Stomach (tissue), 4 donors: ENCODE measurements at regions not wholly inside any gene's neighbourhood (a gene's known extent, or its start where the extent isn't known, plus 50 kb on each side); places are given as distances from the start of the nearest gene placed in this dataset.

Source experiments
- POLR2AphosphoS5 ChIP-seq, 3 donors: sonication (generic); formaldehyde crosslinking; IDR thresholded peaks; one replicate each; pipeline ENCODE4 v1.6.1; 2016; ENCODE audit warnings: antibody characterized with exemption in 3 of 3
- TF ChIP-seq, protein P1 (sequence below), 7 experiments: fragments of 450-650 bp in 4 of 7; fragments of 200-600 bp in 3 of 7; sonication (generic) in 3 of 7; IDR thresholded peaks; one replicate each; pipeline ENCODE4 v1.5.1; 2016 to 2019; ENCODE audit warnings: antibody characterized with exemption in 7 of 7, control low read depth in 2 of 7, mild to moderate bottlenecking in 1 of 7

DNA sequence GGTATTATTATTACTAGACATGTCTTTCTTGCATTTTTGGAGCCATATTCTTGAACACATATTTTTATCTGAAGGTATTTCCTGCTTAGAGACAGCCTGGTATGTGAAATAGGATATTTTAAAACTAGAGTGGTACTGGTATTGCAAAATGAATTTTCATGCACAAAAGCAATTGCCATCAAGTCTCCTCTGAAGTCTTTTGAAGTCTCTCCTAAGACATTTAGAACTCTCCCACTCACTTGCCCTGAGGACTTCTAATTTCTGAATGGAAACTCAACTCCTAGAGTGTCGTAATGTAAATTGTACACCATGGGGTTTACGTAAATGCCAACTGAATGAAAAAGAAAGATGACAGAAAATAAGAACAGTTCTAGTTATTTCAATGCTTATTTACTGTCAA lies 967.0 kb downstream of the DCDC2C start:
- TF ChIP-seq, protein P1, sequence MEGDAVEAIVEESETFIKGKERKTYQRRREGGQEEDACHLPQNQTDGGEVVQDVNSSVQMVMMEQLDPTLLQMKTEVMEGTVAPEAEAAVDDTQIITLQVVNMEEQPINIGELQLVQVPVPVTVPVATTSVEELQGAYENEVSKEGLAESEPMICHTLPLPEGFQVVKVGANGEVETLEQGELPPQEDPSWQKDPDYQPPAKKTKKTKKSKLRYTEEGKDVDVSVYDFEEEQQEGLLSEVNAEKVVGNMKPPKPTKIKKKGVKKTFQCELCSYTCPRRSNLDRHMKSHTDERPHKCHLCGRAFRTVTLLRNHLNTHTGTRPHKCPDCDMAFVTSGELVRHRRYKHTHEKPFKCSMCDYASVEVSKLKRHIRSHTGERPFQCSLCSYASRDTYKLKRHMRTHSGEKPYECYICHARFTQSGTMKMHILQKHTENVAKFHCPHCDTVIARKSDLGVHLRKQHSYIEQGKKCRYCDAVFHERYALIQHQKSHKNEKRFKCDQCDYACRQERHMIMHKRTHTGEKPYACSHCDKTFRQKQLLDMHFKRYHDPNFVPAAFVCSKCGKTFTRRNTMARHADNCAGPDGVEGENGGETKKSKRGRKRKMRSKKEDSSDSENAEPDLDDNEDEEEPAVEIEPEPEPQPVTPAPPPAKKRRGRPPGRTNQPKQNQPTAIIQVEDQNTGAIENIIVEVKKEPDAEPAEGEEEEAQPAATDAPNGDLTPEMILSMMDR (IDR thresholded peaks at IDR 0.05), result no peak
- no peak for TF ChIP-seq POLR2AphosphoS5 (IDR thresholded peaks at IDR 0.05)
